Endodermal cell (in vitro differentiated cells): ENCODE measurements at regions not wholly inside any gene's neighbourhood (a gene's known extent, or its start where the extent isn't known, plus 50 kb on each side); places are given as distances from the start of the nearest gene placed in this dataset.

Source experiments
- DNase-seq: peaks from one replicate; pipeline ENCODE4 v3.0.0-alpha.2; 2017
- H3K27ac ChIP-seq: 2 replicates; pipeline ENCODE4 v1.5.1; 2013; ENCODE audit warnings: mild to moderate bottlenecking, low read depth, low read length, moderate library complexity
- H3K27me3 ChIP-seq: 2 replicates; pipeline ENCODE4 v1.6.1; 2013; ENCODE audit warnings: mild to moderate bottlenecking, low read length, moderate library complexity; ENCODE audit not compliant: insufficient read depth, control insufficient read depth, poor library complexity, severe bottlenecking
- H3K36me3 ChIP-seq: 2 replicates; pipeline ENCODE4 v1.7.0; 2013; ENCODE audit warnings: mild to moderate bottlenecking, low read length, moderate library complexity; ENCODE audit not compliant: control insufficient read depth, insufficient read depth
- H3K4me1 ChIP-seq: one replicate; pipeline ENCODE4 v1.7.0; 2013; ENCODE audit warnings: low read length; ENCODE audit not compliant: control insufficient read depth, insufficient read depth
- H3K4me3 ChIP-seq: 2 replicates; pipeline ENCODE4 v1.5.1; 2013; ENCODE audit warnings: mild to moderate bottlenecking, low read length, moderate library complexity
- H3K9ac ChIP-seq: 2 replicates; pipeline ENCODE4 v1.6.1; 2013; ENCODE audit warnings: mild to moderate bottlenecking, low read length, moderate library complexity; ENCODE audit not compliant: poor library complexity, severe bottlenecking; ENCODE audit errors: extremely low read depth
- H3K9me3 ChIP-seq: 2 replicates; pipeline ENCODE4 v1.6.1; 2013; ENCODE audit warnings: mild to moderate bottlenecking, low read length, moderate library complexity; ENCODE audit not compliant: control insufficient read depth
- H3K27ac Mint-ChIP-seq: 2 replicates; pipeline ENCODE4 v1.8.0; 2020; ENCODE audit warnings: mixed read lengths
- H3K27me3 Mint-ChIP-seq: 2 replicates; pipeline ENCODE4 v1.8.0; 2021; ENCODE audit warnings: mild to moderate bottlenecking, mixed read lengths; ENCODE audit not compliant: insufficient read depth
- H3K36me3 Mint-ChIP-seq: 2 replicates; pipeline ENCODE4 v1.8.0; 2020; ENCODE audit warnings: low read depth, mixed read lengths
- H3K4me1 Mint-ChIP-seq: 2 replicates; pipeline ENCODE4 v1.8.0; 2020; ENCODE audit warnings: mixed read lengths
- H3K4me3 Mint-ChIP-seq: 2 replicates; pipeline ENCODE4 v1.8.0; 2020; ENCODE audit warnings: mild to moderate bottlenecking, moderate library complexity, mixed read lengths
- H3K9me3 Mint-ChIP-seq: 2 replicates; pipeline ENCODE4 v1.8.0; 2020; ENCODE audit warnings: mild to moderate bottlenecking, mixed read lengths
- CTCF ChIP-seq: fragments of 200-600 bp; sonication (generic); conservative IDR thresholded peaks from 2 replicates; pipeline ENCODE4 v1.5.0; 2021; ENCODE audit warnings: antibody characterized with exemption, mild to moderate bottlenecking
- WGBS, 2 experiments: methylation state at CpG; one replicate each; pipeline versions ENCODE4 v1.1.5 to v1.1.7; 2013; ENCODE audit warnings: missing lambda C conversion rate in 2 of 2, mixed read lengths in 1 of 2; ENCODE audit not compliant: insufficient coverage in 1 of 2, insufficient read length in 1 of 2; 5-methylcytosine and 5-hydroxymethylcytosine counted together

GRCh38 chr10:47214520-47214919, 85.5 kb upstream of the GDF10 start:
- H3K9me3 Mint-ChIP-seq, result peaks cover 12% of the 10 kb centered on the region
- Histone ChIP-seq H3K4me1 (no peaks in the 10 kb centered on the region), H3K27me3 (peaks cover 48% of the 10 kb centered on the region), H3K9ac (no peak overlapping the region), H3K27ac (no peak overlapping the region), H3K36me3 (no peaks in the 10 kb centered on the region), H3K4me3 (no peak overlapping the region), H3K9me3 (peaks cover 12% of the 10 kb centered on the region)
- no peaks in the 10 kb centered on the region for H3K36me3 Mint-ChIP-seq
- DNase-seq, result peak; percentile 36
- no peak for TF ChIP-seq CTCF
- H3K27me3 Mint-ChIP-seq, result peaks cover 7% of the 10 kb centered on the region
- H3K4me3 Mint-ChIP-seq, result no peak overlapping the region
- H3K4me1 Mint-ChIP-seq, result peaks cover 5% of the 10 kb centered on the region
- H3K27ac Mint-ChIP-seq, result no peak overlapping the region

- Mint-ChIP-seq H3K4me1 (peaks cover 5% of the 10 kb centered on the region), H3K27me3 (peaks cover 18% of the 10 kb centered on the region), H3K9me3 (peaks cover 9% of the 10 kb centered on the region), H3K4me3 (no peak overlapping the region), H3K27ac (no peak overlapping the region), H3K36me3 (no peaks in the 10 kb centered on the region)
- TF ChIP-seq CTCF, result no peak
- Histone ChIP-seq H3K4me1 (no peaks in the 10 kb centered on the region), H3K27ac (no peak overlapping the region), H3K36me3 (no peaks in the 10 kb centered on the region), H3K9ac (no peak overlapping the region), H3K9me3 (peaks cover 11% of the 10 kb centered on the region), H3K27me3 (peaks cover 70% of the 10 kb centered on the region), H3K4me3 (no peak overlapping the region)
- WGBS, 2 experiments, result 46% methylated on average over 2 of the region's 3 CpGs; no CpG with 5 or more reads in 1 of the 2 experiments
- DNase-seq, result no peak
Observed at GRCh38 chr10:47217113-47217512, 82.9 kb upstream of the GDF10 start.

GRCh38 chr10:47218803-47219202, 81.2 kb upstream of the GDF10 start:
- no peak overlapping the region for H3K4me3 ChIP-seq
- H3K36me3 ChIP-seq, result no peaks in the 10 kb centered on the region
- no peaks in the 10 kb centered on the region for H3K9me3 ChIP-seq
- H3K4me1 ChIP-seq, result peaks cover 3% of the 10 kb centered on the region
- no peak overlapping the region for H3K27ac ChIP-seq
- no peak overlapping the region for H3K27ac Mint-ChIP-seq
- peaks cover 13% of the 10 kb centered on the region for H3K4me1 Mint-ChIP-seq
- H3K27me3 Mint-ChIP-seq, result peaks cover 18% of the 10 kb centered on the region
- DNase-seq, result peak; percentile 26
- no peaks in the 10 kb centered on the region for H3K9me3 Mint-ChIP-seq
- H3K4me3 Mint-ChIP-seq, result no peak overlapping the region
- no peak overlapping the region for H3K9ac ChIP-seq
- TF ChIP-seq CTCF, result no peak
- H3K27me3 ChIP-seq, result peaks cover 79% of the 10 kb centered on the region
- no peaks in the 10 kb centered on the region for H3K36me3 Mint-ChIP-seq
- WGBS, 2 experiments, result 53 to 68% methylated on average over 4 to 5 of the region's 5 CpGs
